GM18907 (cell line): ENCODE measurements at regions not wholly inside any gene's neighbourhood (a gene's known extent, or its start where the extent isn't known, plus 50 kb on each side); places are given as distances from the start of the nearest gene placed in this dataset.

ENCODE experiments used
- ATAC-seq: cut with Tn5 transposase; IDR thresholded peaks from one replicate; pipeline ENCODE4 v1.9.1; 2021; ENCODE audit warnings: mild to moderate bottlenecking, moderate library complexity; ENCODE audit not compliant: unreplicated experiment

DNA sequence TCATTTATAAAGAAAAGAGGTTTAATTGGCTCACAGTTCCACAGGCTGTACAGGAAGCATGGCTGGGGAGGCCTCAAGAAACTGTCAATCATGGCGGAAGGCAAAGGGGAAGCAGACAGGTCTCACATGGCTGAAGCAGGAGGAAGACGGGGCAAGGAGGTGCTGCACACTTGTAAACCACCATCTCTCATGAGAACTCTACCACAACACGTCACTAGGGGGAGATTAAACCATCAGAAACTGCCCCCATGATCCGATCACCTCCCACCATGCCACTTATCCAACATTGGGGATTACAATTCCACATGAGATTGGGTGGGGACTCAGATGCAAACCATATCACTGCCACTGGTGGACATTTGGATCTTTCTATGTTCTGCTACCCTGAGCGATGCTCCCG, 351.4 kb downstream of the NPHP4 start:
- no peak for ATAC-seq

- no peak for ATAC-seq
Measured at GRCh38 chr1:5639106-5639722, 353.0 kb downstream of the NPHP4 start.

DNA sequence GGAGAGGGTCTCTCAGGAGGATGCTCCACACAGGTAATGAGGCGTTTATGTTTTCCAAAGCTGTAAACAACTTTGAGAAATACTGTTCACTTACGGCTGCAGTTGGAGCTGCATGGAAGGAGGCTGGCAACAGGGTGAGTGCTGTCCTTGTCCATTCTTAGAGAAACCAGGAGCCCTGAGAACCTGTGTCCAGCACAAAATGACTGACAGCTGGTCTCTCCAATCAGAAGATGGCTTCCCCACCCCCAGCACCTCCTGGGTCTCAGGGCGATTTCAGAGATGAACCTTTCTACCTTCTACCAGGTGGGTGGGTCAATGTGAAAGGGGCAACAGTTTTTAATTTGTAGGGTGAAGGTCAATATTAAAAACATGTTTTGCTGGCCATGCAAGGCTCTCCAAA, 353.6 kb downstream of the NPHP4 start:
- ATAC-seq, result no peak

DNA sequence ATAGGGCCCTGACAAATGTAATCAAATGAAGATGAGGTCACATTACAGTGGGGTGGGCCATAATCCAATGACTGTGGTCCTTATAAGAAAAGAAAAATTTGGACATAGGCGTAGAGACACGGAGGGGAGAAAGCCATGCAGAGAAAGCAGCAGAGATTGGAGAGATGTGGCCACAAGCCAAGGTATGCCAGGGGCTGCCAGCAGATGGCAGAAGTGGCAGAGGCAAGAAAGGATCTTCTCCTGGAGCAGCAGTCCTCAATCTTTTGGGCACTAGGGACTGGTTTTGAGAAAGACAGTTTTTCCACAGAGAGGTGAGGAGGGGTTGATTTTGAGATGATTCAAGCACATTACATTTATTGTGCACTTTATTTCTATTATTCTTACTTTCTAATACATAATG, 355.1 kb downstream of the NPHP4 start:
- ATAC-seq, result no peak

- no peak for ATAC-seq
Measured at GRCh38 chr1:5634893-5635292, 357.3 kb downstream of the NPHP4 start.

GRCh38 chr1:5632814-5633213, 359.4 kb downstream of the NPHP4 start:
- no peak for ATAC-seq

- no peak for ATAC-seq
Measured at GRCh38 chr1:5632224-5632623, 360.0 kb downstream of the NPHP4 start.

GRCh38 chr1:5628416-5628815, 363.8 kb downstream of the NPHP4 start:
- ATAC-seq, result no peak

GRCh38 chr1:5623399-5623798, 368.8 kb downstream of the NPHP4 start:
- no peak for ATAC-seq

DNA sequence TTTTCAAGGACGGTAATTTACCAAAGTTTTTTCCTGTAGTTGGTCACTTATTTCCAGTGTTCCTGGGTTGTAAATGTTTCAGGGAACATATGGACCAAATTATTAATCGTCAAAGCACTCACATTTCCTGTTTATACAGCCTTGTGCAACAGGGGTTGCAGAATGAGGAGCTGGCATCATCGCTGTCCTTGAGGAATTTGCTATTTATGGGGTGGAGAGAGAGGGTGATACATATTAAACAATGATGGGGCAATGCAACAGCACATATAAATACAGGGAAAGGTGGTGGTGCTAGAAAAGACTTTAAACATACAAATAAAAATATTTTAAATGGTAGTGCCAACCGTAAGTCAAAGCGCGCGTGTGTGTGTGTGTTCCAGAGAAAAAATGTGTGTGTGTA, 369.8 kb downstream of the NPHP4 start:
- no peak for ATAC-seq

DNA sequence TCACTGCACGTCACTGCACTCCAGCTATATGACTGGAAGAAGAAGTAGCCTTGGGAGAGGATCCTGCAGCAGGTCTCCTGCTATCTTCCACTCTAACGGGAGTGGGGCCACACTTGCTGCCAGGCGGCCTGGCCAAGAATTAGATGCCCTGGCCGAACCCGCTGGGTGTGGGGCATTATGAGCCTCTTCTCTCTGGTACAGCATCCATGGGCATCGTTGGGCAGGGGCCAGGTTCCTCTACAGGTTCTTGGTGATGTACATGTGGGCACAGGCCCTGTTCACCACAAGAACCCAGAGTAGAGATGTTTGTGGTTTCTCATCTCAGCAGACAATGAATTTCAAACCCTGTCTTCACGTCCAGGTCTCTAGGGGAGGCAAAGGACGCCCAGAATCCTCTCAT, 370.5 kb downstream of the NPHP4 start:
- ATAC-seq, result no peak

- ATAC-seq, result no peak
Measured at GRCh38 chr1:5620997-5621396, 371.2 kb downstream of the NPHP4 start.

DNA sequence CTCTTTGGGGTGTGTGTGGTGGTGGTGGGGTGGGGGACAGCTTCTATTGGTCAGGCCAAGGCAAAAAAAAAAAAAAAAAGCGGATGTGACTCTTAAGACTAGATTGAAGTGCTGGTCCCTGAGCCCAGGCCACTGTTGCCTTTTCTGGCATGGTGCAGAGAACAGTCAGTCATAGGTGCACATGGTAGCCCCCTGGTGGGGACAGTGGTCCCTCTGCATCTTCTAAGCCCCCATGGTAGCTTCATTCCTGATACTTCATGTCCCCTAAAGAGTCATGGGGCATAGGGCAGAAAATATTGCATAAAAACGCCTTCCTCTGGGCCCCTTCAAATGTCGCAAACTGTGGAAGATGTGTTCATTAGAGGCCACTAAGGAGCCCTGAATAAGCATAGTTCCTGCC, 371.8 kb downstream of the NPHP4 start:
- no peak for ATAC-seq

- ATAC-seq, result no peak
Measured at GRCh38 chr1:5619469-5619868, 372.8 kb downstream of the NPHP4 start.

- ATAC-seq, result no peak
Measured at GRCh38 chr1:5617546-5617945, 374.7 kb downstream of the NPHP4 start.

- no peak for ATAC-seq
Measured at GRCh38 chr1:5617179-5617520, 375.1 kb downstream of the NPHP4 start.

DNA sequence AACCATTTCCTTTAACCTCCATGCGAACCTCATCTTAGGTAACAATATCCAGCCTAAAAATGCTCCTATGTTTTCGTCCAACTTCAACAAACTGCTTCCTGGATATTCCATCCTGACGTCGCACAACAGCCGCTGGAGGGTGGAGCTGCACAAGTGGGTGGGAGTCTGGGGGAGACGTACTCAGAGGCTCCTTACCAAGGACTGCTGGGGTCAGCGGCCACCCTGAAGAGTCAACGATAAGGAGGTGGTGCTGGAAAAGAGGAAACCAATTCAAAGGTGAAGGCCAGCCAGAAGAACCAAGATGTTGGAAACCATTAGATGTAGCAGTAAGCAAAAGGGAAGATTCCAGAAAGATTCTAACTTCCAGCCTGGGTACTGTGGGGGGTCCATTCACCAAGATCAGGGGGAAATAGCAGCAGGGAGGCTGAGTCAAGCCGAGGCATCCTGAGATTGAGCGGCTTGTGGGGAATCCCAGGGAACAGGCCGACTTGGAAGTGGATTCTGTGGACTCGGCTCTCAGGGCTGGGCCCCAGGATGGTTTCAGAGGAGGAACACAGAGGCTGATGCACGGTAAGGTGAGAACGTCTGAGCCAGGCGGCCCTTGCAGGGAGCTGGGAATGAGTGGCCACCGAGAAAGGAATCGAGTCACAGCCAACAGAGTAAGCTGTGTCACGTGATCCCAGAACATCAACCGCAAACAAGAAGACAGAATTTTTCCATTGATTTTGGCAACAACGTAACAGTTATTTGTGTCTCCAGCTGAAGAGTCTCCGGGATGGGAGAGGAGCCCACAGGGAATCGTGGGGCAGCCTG, 375.7 kb downstream of the NPHP4 start:
- no peak for ATAC-seq

GRCh38 chr1:5615076-5615475, 377.1 kb downstream of the NPHP4 start:
- ATAC-seq, result no peak

GRCh38 chr1:5613900-5614299, 378.3 kb downstream of the NPHP4 start:
- no peak for ATAC-seq

- no peak for ATAC-seq
Measured at GRCh38 chr1:5611851-5612250, 380.4 kb downstream of the NPHP4 start.

GRCh38 chr1:5611431-5611830, 380.8 kb downstream of the NPHP4 start:
- ATAC-seq, result no peak

- no peak for ATAC-seq
Measured at GRCh38 chr1:5610432-5610831, 381.8 kb downstream of the NPHP4 start.
